ENCODE measurements at regions not wholly inside any gene's neighbourhood (a gene's known extent, or its start where the extent isn't known, plus 50 kb on each side); places are given as distances from the start of the nearest gene placed in this dataset.
A peak's percentile ranks its signal among the peaks of the same experiment; 100 is the strongest.
"Not testable (repeated sequence)": the region's sequence is repeated elsewhere in the genome, so short reads cannot be mapped to it uniquely, and the experiment has no call there.

DNA sequence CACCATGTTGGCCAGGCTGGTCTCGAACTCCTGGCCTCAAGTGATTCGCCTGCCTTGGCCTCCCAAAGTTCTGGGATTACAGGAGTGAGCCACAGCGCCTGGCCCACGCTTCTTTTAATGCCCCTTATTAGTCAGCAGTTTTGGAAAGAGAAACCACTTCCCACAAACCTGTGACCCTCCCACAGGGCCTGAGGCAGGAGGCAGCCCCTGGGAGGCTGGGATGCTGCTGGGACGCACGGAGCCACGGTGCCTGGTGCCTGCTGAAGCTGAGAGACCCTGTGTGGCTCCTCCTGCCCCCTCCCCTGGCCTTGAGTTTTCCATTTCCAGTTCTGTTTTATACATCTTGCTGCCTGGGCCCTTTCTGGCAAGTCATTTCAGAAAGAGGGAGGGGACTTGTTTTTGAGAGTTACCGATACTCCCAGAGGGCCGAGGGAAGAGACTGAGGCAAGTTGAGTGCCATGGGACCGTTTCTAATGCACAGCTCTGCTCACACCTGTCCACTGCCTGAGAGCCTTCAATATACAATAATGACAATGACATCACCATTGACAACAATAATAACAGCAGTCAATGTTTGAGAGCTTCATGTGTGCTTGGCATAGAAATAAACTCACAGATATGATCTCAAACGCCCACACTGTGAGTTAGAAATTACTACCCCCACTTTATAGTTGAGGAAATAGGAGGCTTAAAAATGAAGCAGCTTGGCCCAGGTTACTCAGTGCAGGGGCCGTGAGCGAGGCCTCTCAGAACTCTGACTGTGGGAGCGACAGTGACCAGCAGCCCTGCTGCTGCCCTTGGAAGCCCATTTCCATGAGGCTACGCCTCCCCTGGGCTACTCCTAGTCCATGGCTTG, 78.1 kb upstream of the YWHAQ start:
- DNase-seq, result peak in 1 of 5 donors; percentile 47

DNA sequence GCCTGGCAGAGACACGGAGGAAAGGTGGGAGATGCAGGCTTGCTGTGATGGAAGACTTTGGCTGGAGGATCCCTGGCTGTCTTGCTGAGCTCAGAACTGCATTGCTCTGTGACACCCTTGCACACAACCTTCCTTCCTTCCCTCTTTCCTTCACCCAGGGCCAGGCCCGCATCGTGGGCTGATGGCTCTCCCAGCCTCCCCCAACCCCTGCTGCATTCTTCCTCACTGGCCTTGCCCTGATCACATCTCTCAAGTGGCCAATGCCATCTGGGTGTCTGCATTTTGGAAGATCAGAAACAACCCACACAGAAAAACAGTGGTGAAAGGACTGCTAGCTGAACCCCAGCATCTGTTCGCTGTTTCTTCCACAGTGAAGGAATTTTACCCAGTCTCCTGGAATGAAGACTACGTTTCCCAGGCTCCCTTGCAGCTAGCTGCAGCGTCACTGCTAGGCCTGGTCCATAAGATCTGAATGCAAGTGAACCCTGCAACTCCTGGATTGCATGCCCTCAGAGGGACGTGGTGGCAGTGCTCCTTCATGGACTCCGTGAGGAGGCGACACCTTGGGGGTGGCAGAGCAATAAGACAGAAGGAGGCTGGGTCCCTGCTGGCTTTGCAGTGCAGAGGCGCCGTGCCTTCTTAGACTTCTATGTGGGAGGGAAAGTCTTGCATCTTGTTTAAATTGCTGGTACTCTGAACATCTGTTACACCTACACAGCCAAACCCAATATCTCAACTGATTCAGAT, 78.9 kb upstream of the YWHAQ start:
- no peak for DNase-seq

DNA sequence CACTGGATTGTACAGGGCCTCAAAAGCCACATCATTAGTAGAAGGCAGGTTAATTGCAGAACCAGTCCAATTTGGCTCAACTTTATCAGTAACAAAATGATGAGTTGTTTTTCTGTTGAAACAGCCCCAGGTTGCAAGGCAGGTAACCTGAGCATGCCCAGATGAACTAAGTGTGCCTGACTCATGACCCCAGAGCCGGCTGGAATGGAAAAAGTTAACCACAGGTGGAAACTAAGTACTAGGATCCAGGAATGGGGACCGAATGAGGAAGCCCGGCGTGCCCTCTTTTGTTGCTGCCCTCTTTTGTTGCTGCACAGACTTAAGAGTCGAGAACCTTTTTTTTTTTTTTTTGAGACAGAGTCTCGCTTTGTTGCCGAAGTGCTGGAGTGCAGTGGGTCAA, 79.5 kb upstream of the YWHAQ start:
- DNase-seq, result no peak

DNA sequence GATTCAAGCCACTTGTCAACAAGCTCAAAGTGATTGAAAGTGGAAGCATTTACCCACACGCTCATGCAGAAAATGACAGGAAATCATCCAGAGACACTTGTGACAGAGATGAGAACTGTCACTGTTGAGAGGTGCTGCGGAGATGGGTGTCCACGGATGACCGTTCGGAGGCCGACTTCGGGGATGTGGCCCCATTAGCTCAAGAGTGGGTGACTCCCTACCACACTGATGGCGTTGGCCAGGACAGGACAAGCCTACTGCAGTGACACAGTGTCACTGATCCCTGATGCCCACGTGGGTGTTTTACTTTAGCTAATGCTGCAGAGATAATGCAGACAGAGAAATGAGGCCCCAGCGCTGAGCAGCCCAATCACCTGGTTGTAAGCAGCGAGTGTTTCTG, 81.5 kb upstream of the YWHAQ start:
- DNase-seq, result peak in 1 of 5 donors; percentile 61

GRCh38 chr2:9714630-9715214, 83.9 kb upstream of the YWHAQ start:
- DNase-seq, result no peak

DNA sequence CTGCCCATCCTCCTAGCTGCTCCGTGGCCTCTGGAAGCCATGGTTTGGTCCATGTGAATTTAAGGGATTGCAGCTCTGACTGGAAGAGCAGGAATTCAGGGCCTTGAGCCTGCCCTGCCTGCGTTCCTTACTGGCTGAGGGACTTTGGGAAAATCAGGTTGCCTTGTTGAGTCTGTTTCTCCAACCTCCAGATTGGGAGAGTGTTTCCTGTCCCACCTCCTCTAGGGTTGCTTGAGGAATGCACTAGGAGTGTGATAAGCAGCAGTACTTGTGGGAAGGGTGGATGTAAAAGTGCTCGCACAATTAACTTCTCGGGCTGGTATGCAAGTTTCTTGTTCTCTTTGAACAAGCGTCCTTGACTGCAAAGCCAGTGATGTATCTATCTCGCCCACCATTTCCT, 84.4 kb upstream of the YWHAQ start:
- DNase-seq, result no peak

DNA sequence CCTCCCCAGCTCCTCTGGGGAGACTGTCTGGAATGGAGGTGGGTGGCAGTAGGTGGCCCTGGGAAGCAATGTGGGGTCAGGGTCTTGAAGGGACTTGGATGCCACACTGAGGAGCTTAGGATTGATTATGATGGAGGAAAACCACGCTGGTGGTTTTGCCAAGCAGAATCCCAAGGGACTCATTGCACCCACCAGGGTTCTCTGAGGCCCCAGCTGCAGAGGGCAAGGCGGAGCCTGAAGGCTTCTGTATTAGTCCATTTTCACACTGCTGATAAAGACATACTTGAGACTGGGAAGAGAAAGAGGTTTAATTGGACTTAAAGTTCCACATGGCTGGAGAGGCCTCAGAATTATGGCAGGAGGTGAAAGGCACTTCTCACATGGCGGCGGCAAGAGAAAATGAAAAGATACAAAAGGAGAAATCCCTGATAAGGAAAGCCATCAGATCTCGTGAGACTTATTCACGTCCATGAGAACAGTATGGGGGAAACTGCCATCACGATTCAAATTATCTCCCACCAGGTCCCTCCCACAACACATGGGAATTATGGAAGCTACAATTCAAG, 87.2 kb upstream of the YWHAQ start:
- no peak for DNase-seq

DNA sequence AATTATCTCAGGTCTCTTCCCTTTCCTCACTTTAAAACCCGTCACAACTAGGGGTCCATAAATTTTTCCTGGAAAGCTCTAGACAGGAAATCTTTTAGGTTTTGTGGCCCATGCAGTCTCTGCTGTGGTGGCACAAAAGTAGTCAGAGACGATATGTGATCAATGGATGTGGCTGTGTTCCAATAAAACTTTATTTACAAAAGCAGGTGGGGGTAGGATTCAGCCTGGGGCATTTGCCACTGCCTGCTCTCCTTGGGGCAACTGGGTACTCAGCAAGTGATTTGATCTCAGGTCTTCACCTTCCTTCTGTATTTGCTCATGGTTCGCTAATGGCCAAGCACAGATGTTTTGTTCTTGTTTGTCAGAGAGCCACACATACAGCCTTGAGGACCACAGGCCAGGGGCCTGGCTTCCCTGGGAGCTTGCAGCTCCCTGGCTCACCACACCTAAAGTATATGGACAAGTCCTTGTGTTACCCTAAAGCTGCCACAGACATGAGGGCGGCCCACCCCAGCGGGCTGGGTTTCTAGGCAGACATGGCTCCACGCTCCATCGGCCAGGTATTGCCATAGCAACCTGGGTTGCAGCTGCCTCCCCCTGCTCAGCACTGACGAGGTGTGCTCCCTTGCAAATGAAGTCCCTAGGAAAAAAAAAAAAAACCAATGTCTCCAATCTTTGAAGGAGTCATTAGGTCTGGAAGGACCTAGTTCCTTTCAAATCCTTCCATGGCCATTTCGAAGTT, 89.7 kb upstream of the YWHAQ start:
- DNase-seq, result no peak

GRCh38 chr2:9721344-9721743, 90.5 kb upstream of the YWHAQ start:
- no peak for DNase-seq

GRCh38 chr2:9722451-9722850, 91.7 kb upstream of the YWHAQ start:
- DNase-seq, result no peak

DNA sequence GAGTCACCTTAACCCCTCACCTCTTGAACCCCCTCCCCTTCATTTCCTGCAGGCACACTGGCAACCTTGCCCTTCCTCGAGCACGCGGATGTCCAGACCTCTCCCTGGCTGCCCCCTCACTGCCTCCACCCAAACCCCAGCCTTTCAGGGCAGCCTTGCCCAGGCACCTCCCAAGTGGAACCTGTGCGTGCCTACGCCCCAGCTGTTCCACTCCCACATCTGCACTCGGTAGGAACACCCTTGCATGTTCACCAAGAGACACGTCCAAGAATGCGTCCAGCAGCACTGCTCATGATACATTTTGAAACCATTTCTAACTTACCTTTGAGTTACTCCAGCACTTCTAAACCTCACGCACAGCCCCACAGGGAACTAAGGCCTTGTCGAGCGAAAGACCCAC, 93.8 kb upstream of the YWHAQ start:
- no peak for DNase-seq

- DNase-seq, result no peak
Measured at GRCh38 chr2:9725106-9725505, 94.3 kb upstream of the YWHAQ start.

- DNase-seq, result not testable (repeated sequence)
Measured at GRCh38 chr2:9726016-9726415, 95.2 kb upstream of the YWHAQ start.

DNA sequence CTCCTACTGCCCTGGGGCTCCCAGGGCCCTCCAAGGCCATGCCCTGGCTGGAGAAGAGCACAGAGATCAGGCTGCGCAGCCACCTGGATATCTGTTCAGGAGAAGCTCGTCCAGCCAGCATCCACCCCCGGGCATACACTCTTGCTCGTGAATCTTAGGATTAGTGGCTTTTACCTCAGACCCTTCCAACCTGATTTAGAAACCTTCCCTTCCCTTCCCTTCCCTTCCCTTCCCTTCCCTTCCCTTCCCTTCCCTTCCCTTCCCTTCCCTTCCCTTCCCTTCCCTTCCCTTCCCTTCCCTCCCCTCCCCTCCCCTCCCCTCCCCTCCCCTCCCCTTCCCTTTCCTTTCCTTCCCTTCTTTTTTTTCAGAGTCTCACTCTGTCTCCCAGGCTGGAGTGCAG, 99.7 kb upstream of the YWHAQ start:
- DNase-seq, result not testable (repeated sequence)

GRCh38 chr2:9732824-9733223, 102.0 kb upstream of the YWHAQ start:
- no peak for DNase-seq

DNA sequence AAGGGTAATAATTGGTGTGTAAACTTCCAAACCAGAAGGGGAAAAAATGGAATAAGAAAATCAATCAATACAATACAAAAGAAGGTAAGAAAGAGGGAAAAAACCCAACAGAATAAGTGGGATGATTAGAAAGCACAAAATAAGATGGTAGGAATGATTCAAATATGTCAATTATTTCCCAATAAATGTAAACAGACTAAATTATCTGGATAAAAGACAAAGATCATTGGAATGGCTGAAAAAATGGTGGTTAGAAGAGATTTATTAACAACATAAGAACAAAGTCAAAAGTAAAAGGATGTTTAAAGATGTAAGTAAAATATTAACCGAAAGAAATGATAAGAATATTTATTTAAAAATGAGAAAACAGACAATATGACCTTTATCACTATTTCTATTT, 103.5 kb upstream of the YWHAQ start:
- DNase-seq, result no peak

DNA sequence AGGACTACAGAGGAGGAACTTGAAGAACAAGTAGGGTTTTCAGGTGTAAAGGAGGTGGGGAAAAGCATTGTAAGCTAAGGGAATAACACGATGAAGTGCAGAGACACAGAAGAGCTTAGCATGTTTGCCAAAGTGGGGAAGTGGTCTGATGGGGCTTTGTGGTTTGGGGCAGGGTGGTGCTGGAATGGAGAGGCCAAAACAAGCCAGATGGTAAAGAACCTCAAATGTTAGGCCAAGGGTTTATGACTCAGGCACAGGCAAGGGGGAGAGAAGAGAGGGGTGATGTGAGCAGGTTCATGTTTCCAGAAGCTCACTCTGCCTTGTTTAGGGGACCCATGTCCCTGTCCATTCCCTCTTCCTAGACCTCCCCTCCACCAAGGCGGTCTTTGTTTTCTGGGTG, 104.5 kb upstream of the YWHAQ start:
- DNase-seq, result peak in 1 of 5 donors; percentile 46

DNA sequence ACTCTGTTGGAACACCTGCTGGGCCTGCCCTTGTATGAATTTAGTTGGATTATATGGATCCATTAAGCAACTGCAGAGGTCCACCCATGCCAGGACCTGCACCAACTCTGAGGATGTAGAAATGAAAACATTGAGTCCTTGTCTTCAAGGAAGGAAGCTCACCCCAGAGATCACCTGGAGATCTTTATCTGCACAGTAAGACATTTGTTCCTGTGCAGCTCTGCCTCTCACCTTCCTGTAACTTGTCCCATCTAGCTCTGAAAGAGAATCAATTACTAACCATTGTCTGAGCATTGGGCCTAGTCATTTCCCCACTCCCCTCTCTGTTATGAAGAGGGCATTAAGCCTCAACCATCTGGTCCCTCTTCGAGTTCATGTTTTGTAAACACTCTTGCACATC, 105.2 kb upstream of the YWHAQ start:
- DNase-seq, result peak in 1 of 5 donors; percentile 38

DNA sequence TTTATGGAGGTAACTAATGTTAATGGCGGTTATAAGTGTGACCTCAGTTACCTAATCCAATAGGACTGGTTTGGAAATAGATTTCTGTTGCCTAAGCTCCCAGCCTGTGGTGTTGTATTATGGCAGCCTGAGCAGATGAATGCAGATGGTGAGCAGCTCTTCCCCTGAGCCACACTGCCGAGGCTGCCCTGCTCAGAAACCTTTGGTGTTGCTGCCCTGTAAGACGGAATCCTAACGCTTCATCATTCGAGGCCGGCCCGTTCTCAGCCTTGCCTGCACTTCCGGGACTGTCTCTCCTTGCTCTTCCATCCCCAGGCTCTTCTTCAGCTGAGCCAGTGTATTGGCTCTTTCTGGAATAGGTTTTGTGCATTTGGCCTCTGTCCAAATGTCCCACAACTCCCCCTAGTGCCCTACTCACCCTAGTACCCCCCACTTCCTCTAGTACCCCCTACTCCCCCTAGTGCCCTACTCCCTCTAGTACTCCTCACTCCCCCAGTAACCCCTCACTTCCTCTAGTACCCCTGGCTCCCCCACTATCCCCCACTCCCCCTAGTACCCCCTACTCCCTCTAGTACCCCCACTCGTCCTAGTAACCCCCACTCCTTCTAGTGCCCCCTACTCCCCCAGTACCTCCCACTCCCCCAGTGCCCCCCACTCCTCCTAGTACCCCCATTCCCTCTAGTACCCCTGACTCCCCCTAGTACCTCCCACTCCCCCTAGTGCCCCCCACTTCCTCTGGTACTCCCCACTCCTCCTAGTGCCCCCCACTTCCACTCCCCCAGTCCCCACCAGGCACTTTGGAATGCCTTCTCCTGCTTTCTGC, 106.0 kb upstream of the TAF1B start:
- peak in 1 of 5 donors; percentile 27 for DNase-seq

- no peak for DNase-seq
Measured at GRCh38 chr2:9738062-9738461, 105.2 kb upstream of the TAF1B start.
